Hepatic stellate cell (primary cell): ENCODE measurements at regions not wholly inside any gene's neighbourhood (a gene's known extent, or its start where the extent isn't known, plus 50 kb on each side); places are given as distances from the start of the nearest gene placed in this dataset.
"Not testable (repeated sequence)": the region's sequence is repeated elsewhere in the genome, so short reads cannot be mapped to it uniquely, and the experiment has no call there.

Experiments used
- DNase-seq: peaks from one replicate; pipeline ENCODE4 v3.0.0; 2011; ENCODE audit warnings: low spot score

DNA sequence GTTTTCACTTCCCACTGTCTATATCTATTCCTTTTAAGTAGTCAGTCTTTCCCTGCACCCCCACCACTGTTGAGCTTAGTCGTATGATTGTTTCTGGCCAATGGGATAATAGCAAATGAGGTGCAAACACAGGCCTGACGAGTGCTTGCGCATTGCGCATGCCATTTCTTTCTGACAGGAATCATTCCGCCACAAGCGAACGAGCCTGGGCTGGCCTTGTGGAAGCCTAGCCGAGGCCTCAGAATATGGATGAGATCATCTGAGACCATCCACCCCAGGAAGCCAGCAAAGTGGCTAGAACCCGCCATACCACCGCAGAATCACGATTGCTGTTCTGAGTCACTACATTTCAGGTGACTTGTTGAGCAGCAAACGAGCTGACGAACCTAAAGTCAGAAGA, 52.2 kb upstream of the PRL start:
- no peak for DNase-seq

DNA sequence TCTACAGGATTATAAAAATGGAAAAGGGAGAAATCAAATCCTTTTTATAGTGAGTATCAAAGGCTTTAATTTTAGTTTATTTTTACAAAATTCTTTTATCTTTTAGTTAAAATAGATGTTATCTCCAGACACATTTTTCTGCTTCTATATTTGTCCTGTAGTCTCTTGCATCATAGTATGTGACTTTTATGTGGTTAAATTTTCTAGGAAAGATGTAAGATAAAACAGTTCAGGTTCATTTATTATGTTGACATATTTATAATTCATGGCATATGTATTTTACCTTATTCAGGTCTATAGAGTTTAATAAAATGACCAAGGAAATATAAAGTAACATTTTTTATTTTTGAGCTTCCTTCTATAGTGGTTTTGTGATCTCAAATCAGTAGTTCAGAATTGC, 52.7 kb upstream of the PRL start:
- no peak for DNase-seq

DNA sequence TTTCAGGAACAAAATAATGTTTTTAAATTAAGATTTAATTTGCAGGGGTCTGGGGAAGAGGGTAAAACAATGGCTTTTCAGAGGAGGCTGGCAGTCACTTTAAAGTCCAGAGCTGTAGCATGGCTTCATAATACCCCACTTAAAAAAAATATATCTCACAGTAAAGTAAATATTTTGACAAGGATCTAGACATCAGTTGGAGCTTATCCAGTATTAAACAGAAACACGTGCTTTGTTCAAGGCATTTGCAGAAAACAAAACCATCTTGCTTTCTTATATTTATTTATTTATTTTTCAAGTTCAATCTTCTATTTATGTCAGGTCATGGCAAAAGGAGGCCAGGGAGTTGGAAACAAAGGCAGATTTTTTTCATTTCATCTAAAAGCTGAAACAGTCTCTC, 53.3 kb upstream of the PRL start:
- DNase-seq = no peak

DNA sequence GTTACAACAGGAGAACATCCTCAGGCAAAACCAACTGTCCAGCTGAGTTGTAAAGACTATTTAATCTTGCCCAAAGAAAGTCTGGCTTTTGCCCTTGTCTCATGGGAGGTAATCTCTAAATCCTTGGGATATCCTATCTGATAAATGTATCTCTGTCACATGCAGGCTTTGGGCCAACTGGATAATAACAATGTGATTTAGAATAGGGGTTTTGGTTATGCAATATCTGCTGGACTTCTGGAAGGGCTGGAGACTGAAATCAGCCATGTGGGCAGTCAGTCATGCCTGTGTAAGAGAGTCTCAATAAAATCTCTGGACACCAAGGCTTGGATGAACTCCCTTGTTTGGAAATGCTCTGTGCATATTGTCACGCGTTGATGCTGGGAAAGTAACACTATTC, 56.3 kb upstream of the PRL start:
- DNase-seq = no peak

DNA sequence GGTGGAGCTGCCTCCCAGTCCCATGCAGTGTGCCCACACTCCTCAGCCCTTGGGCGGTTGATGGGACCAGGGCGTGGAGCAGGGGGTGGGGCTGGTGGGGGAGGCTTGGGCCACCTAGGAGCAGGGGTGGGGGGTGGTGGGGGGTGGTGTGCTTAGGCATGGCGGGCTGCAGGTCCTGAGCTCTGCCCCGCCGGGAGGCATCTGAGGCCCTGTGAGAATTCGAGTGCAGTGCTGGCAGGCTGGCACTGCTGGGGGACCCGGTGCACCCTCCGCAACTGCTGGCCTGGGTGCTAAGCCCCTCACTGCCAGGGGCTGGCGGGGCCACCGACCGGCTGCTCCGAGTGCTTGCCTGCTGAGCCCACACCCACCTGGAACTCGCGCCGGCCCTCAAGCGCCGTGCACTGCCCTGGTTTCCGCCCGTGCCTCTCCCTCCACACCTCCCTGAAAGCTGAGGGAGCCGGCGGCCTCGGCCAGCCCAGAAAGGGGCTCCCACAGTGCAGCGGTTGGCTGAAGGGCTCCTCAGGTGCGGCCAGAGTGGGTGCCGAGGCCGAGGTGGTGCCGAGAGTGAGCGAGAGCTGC, 59.6 kb upstream of the PRL start:
- no peak for DNase-seq

DNA sequence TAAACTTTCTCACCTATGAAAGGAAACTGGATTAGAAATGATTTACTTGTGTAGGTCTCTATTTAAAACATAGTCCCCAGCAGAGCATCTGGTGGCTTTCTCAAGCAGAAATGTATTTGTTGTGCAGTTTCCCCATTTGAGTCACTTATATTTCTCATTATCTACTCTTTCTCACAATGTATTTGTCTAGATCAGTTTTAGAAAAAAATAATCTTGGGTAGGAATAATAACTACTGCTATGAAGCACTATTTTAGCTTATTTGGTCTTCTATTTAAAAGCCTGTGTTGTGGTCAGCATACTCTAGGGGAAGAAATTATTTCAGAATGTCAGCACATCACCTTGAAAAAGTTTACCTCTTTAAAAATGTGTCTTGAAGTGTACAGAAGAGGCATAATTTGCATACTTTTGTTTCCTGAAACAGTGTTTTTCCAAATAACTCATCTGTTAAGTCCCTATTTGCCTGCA, 60.9 kb upstream of the PRL start:
- no peak for DNase-seq

DNA sequence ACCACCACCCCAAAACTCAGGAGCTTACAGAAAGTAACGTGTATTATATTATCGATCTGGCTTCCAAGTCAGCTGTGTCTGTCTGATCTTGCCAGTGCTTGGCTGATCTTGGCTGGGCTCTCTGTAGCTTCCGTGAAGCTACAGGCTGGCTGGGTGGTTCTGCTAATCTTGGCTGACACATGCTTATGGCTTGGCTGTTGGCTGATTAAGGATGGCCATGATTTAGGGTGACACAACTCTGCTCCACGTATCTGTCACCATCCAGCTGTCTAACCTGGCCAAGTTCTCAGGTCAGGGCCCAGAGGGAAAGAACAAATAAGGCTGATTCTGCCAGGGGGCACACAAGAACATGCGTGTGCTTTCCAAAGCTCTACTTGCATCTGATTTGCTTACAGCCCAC, 64.7 kb upstream of the PRL start:
- no peak for DNase-seq

DNA sequence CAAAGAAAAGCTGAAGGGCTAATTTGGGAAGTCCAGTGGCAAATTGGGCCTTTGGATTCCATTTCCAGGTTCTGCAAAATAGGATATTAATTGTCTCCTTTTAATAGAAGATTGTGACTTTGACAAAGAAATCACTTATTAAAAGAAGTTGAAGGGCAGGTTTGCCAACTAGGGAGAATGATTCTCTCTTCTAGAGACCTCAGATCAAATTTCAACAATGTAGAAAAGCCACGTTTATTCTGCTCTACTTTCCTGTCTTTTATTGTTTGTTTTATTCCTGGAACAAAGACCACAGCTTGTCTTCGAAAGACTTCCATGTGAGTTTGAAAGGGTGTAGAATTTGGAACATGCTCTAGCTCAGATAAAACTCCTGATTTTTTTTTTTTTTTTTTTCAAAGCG, 65.5 kb upstream of the PRL start:
- no peak for DNase-seq

DNA sequence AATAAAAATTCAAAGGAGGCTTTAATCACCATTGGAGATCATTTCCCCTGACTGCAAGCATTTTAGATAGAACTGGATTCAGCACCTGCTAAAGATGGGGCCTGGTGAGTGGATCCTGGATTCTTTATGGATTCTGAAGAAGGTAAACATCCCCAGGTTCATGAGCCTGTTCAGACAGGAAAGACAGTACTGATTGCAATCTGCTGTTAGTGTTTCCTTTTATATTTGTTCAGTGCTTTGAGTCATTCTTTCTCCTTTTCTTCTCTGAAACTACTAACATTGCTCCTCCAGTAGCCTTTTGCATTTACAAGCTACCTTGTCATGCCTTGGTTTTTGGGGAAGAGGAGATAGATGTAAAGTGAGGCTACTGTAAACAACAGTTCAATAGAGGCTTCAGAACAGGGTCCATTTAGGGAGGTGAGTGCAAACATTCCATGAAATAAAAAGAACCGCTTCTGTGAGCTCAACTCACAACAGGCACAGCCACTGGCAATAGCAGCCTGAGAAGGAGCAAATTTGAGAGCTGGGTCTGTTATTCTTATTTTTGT, 66.4 kb upstream of the PRL start:
- no peak for DNase-seq

DNA sequence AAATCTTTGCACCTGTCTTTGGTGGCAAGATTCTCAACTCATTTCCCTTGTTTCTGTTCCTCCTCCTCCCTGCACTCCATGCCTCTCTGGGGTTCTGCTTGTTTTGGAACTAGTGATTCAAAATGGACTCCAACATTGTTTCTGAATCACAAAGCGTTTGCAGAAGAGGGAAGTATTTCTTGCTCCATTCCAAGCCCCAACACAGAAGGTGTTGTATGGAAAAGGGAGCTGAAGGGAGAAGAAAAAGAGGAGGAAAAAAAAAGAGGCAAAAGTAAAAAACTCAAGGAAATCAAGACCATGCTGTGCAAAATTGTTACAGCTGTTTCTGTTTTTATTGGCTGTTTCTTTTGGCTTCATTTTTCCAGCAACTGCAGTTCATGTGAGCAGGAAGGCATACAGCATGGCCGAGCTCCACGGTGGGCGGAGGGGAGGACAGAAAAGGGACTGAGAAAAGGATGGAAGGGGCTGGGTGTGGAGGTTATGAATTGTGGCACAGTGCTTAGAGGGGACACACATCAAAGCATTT, 66.9 kb upstream of the PRL start:
- no peak for DNase-seq

DNA sequence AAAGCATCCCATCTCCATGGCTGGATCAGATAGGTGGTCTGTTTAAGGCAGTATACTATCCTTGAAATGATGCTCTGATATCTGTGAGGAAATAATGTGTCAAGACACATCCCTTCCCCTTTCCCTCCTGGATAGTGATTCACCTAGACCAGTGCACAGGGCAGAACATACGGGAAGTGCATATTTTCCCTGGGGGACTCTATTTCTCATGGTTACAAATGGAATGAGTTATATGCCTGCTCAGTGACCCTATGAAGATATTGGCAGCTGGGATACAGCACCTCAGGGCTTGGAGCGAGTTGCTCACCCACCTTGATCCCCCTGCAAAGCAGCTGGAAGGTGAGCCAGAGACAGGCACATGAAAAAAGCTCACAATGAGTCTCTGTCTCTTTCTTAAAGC, 67.5 kb upstream of the PRL start:
- DNase-seq = no peak

DNA sequence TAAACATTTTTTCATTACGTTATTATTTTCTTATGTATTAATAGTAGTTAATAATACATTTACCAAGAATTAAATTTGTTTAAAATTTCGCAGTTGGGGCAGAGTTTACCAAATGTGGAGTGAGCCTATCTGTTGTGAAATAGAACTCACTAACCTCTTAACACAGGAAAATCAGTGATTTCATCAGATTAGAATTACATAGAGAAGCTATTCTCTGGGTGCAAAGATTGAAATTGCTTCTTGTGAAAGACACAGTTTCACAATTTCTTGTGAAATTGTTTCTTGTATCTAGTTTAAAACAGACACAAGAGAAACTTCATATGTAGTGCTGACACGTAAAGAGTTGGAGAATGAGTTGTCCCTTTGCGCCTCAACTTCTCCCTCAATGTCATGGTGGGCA, 69.4 kb upstream of the PRL start:
- no peak for DNase-seq

DNA sequence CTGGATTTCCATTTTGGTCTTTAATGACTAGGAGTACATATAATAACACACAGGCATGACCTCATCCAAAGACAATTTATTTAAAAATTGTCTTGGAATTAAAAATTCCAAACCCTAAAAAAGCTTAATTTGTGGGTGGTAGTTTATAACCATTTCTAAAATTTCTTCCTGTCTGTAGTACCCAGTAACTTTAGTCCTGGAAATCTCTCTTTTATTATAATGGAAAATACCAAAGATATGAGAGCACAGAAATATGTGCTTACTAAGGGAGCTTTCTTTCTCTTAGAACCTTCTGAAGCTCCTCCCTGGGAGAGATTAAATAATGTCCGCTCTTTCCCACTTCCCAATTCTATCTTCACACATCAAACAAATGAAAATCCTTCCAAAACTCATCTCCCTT, 70.5 kb upstream of the PRL start:
- DNase-seq = no peak

DNA sequence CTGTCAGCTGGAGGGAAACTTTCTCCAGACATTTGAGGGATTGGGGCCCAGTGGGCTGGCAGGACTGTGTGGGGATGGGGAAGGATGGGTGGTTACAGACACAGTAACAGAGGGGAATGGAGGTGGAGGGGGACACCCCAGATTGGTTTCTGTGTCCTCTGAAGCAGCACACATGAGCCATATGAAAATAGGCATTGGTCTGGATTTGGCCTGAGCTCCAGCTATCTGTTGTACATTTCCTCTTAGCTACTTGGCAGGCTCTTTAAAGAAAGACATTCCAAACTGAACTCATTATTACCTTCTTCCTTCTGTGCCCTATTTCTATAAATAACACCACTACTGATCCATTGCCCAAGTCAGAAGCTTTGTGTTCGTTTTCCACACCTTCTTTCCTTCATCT, 72.0 kb upstream of the PRL start:
- DNase-seq = no peak

DNA sequence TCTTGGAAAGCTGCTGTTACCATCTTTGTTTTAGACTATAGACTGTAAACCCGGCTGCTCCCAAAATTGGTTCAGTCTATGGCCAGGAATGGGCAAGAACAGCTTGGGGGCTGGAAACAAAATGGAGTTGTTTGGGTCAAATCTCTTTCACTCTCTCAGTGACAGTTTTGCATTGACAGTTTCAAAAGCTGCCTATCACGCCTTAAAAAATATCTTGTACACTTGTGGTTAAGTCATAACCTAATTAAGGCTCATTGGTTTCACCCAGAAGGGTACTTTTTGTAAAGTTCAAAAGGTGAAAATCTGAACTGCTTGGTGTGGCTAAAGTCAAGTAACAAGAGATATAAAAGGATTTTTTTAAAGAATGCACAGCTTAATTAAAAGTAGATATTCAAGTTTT, 76.1 kb upstream of the PRL start:
- DNase-seq = no peak

DNA sequence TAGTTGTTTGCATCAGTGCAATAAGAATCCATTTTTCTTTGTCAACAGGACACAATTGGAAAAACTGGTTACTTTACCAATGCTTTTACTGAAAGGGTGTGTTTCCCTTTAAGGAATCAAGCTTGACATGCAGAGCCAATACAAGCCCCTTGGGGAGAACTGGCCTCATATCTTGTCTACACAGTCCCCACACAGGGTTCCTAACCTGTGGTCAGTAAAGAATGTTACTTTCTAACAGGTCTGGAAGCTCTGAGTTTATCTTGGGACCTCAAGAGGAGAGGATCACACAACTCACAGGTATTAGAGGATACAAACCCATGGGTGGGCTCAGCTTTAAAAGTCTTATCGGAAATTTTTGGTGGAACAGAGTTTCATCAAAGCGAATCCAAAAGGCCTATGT, 78.1 kb upstream of the PRL start:
- DNase-seq = not testable (repeated sequence)

DNA sequence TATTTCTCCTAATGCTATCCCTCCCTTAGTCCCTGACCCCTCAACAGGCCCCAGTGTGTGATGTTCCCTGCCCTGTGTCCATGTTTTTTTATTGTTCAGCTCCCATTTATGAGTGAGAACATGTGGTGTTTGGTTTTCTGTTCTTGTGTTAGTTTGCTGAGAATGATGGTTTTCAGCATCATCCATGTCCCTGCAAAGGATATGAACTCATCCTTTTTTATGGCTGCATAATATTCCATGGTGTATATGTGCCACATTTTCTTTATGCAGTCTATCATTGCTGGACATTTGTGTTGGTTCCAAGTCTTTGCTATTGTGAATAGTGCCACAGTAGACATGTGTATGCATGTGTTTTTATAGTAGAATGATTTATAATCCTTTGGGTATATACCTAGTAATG, 79.5 kb upstream of the PRL start:
- not testable (repeated sequence) for DNase-seq

DNA sequence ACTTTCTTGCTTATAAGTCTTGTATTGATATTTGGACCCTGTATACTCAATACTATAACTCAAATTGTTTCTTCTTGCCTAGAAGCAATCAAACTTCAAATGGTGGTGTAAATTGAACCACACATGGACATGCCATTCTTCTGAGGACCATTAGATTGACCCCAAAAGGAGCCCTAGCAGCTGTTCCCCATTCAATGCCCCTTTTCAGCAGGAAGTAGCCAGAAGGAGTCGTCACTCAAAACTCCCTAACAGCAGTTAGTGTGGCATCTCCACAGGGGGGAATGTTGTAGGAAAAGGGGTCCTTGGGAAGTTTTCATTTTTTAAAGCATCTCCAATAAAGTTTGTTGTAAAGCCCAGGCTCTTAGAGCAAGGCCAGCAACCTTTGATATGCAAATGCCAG, 81.7 kb upstream of the PRL start:
- DNase-seq = not testable (repeated sequence)

DNA sequence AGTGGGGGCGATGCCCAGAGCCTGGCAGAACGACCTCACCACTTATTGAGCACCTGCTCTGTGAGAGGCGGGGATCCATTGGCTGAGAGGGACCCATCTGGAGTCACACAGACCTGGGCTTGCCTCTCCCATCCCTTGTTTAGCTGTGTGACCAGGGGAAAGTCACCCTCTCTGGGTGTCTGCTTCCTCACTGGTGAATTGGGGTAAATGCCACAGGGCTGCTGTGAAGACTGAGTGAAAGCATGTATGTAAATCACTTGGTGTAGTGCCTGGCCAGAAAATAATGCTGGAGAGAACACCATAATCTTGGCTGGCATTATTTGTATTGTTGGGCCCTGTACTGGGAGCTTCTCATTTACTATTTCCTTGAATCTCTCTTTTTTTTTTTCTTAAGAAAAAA, 83.4 kb upstream of the PRL start:
- DNase-seq = no peak

DNA sequence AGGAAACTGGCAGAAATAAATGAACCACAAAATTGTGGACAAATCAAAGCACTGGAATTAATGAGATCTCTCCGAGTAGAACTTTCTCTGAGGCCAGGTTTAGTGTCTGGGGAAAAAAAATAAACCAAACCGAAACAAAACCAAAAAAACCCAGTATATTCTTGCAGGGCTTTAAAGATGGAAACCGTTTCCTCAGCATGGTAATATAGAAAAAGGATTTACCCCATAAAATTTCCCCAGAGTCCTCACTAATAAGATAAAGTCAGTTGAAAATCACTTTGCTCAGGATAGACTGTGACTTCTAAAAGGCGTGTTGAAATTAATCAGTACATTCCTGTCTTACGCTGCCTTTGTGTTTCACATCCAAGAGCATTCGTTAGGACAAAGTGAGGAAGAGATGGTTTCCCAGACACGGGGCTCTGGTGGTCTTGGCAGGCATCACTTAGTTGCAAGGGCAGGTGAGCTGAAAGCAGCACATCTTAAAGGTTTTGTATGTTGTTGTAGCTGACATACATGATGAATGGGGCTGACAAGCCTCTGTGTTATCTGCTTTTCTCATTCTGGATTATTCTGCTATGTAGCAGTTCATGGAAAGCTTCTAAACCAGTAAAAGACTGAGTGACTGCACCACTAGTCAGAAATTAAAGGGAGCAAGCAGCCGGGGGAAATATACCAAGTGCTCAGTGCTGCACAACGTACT, 85.2 kb upstream of the PRL start:
- DNase-seq = no peak

DNA sequence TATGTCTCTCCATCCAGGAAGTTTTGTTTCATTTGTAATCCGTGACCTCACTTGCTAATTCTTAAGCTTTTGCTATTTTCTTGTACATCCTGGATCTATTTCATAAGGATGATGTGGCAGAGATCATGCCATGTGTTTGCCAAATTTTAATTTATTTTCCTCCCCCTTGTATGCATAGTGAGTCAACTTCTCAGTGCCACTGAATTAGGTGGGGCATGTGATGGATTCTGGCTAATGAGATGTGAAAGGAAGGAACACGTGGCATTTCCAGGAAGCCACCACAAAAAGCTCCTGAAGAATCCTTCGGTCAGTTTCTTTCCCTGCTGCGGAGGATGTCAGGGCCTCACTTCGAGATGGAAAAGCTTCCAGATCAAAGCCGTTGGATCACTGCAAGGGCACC, 86.2 kb upstream of the PRL start:
- no peak for DNase-seq

DNA sequence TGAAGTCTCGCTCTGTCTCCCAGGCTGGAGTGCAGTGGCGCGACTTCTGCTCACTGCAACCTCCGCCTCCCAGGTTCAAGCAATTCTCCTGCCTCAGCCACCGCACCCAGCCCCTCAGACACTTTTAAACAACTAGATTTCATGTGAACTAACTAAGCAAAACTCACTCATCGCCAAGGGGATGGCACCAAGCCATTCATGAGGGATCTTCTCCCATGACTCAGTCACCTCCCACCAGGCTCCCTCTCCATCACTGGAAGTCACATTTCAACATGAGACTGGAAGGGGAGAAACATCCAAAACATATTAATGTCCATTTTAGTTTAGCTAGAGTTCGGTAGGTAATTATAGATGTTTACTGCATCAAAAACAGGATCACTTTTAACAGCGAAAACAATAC, 95.9 kb upstream of the PRL start:
- DNase-seq = no peak

DNA sequence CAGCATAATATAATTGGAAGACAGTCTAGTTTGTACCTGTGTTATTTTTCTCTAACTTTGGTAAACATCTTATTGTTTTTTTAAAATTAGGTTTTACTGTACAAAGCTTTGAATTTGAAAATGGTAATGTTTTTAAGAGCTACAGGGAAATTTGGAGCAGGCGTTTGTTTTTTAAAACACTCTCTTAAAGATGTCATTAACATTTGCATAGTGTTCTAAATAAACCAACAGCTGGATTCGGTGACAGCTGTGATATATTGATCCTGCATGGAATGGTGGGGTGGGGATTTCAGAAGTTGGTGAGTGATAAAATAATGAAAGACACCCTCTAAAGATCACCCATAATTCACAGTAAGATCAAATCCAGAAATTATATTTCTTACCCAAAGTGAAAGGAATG, 97.9 kb upstream of the PRL start:
- DNase-seq = no peak

DNA sequence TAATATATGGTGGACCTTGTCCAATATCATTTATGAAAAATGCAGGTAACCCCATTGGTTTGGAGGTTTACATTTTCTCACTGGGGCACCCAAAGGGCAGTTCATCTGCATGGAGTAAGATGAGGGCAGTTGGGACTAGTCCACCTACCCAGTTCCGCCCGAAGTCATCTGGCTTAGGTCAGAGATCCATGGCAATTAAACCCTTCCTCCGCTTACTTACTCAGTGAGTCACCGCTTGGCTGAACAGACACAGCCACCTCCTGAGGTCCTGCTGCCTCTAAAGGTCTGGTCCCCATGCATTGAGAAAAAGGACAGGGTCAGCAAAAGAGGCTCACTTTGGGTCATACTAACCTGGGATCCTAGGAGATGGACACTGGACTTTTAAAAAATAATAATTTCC, 102.9 kb upstream of the PRL start:
- DNase-seq = no peak
